HG03196 (cell line): ENCODE measurements at regions not wholly inside any gene's neighbourhood (a gene's known extent, or its start where the extent isn't known, plus 50 kb on each side); places are given as distances from the start of the nearest gene placed in this dataset.
"Not testable (repeated sequence)": the region's sequence is repeated elsewhere in the genome, so short reads cannot be mapped to it uniquely, and the experiment has no call there.

ENCODE experiments used
- ATAC-seq: cut with Tn5 transposase; IDR thresholded peaks from one replicate; pipeline ENCODE4 v1.9.1; 2021; ENCODE audit not compliant: unreplicated experiment

GRCh38 chr20:16801919-16802651 lies 53.9 kb downstream of the OTOR start:
- peak; percentile 81 for ATAC-seq

DNA sequence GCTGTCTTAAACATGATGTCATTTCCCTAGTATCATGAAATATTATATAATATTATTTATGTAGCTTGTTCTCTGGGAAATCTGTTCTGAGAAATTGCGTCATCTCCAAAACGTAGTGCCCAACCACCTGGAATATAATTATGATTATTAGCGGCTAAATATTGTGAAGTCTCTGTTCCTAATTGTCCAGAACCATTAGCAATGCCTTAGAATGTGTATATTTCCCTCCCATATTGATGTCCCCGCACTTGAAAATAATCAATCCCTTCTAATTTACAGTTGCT lies 54.4 kb downstream of the OTOR start:
- ATAC-seq, result no peak

DNA sequence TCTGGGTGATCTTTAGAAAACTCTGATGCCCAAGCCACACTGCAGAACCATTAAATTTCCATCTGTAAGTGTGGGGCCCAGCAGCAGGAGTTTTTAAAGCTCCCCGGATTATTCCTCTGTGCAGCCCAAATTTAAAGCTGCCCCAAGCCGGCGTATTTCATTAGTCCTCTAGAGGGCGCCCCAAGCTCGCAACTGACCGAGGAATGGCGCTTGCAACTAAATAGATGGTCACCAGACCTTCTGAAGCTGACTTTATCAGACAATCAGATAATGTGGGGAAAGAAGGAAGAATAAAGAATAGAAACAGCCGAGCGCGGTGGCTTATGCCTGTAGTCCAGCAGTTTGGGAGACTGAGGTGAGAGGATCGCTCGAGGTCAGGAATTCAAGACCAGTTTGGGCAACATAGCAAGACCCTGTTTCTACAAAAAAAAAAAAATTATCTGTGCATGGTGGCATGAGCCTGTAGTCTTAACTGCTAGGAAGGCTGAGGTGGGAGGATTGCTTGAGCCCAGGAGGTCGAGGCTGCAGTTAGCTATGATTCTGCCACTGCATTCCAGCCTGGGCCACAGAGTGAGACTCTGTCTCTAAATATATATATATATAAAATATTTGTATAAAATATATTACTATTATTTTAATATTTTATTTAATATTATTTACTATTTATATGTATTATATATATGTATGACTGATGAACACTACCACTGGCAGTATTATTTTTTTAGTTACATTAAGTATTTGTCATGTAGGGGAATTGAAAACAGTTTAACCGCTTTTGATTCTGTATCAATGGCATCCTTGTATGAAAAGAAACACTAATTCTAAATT lies 56.0 kb downstream of the OTOR start:
- no peak for ATAC-seq

DNA sequence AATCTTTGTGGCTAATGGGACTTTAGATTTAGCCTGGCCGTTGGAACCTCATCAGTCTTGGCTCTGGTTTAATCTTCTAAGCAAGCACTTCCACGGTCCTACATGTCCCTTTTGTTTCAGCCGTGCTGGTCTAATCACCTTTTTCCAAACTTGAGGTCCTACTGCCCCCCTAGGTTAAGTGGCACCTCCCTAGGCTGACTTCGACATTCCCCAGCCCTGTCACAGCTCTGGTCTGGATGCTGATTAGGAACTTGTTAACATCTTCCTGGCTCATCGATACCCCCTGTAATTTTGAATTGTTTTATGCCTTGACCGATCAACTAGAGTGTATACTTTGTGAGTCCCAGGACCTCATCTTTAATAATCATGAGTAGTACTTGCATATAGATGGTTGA lies 56.6 kb downstream of the OTOR start:
- no peak for ATAC-seq

DNA sequence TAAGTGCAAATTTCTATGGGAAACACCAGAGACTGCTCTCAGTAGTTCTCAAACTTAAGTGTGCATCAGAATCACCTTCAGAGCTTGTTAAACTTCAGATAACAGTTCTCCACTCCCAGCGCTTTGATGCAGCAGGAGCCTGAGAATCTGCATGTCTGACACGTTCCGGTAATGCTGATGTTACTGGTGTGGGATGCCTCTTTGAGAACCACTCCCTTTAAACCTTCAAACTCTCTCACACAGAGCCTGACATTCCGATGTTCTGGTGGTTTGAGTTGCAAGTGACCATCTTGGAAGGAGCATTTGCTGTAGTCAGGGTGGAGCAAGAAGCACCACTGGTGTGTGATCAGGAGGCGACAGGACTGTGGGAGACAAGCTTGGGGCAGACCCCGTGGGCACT lies 57.9 kb downstream of the OTOR start:
- no peak for ATAC-seq

GRCh38 chr20:16806886-16807285 lies 58.7 kb downstream of the OTOR start:
- no peak for ATAC-seq

DNA sequence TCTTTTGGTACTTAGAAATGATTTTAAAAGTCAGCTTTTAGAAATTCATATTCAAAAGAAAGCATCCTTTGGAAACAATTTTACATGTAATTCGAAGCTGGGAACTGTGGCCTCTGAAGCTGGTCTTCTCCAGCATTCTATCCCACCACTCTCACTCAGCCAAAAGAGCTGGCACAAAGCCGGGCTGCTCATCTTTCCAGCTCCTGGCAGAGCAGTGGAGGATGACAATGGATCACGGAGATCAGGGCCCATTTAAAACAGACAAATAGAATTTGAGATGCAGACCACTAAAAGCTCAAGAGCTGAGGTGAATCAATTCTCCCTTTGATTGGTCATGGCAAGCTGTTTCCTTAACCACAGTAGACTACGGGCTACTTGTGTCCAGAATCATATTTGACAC lies 60.6 kb downstream of the OTOR start:
- no peak for ATAC-seq

DNA sequence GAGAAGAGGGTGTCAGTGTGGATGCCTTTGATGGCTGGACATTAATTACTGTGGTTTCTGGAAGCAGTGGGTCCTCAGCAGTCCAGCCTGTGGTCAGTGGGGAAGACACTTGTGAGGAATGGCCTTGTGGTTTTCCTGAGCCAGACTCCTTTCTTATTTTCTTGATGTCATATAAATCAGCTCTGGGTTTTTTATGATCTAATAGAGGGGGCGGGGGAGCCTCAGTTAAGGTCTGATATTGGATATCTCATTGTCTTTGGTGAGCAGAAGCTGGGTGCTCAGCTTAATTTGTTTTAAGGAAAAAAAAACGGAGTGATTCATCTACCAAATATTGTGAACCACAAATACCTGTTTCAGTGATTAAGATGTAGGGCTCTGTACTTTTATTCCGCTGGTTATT lies 62.1 kb downstream of the OTOR start:
- ATAC-seq, result no peak

DNA sequence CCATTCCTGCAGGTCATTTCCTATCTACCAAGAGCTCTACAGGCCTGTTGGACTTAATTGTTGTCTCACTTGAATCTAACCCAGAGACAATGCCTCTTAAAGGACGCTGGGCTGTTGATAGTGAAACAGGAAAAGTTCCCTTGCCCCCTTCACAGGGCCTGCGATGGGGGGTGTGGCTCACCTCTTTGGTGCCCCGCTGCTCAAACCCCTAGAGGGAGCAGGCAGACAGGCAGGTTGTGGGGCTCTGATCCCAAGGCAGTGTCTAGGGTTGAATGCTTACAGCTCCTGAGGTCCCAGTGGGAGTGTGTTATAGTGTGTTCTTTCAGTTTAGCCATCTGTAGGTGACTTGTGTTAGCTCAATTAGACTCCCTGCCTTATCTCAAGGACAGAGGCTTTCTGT lies 68.0 kb downstream of the OTOR start:
- no peak for ATAC-seq

DNA sequence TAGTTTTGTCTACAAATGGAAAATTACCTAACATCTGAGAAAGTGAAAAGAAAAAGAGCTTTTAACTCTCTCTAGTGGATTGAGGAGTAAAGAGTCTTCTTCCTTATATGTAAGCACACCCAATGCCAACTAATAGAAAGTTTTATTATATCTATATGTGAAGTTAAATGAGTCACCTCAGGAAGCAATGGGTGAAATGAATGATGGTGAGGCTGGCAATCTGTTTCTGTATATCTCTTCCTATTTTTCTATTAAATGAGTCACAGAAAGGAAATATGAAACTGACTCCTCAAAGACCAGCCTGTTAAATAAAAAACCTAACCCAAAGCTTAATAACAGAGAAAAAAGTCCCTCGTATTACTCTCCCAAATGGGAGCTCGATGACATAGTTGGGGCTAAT lies 71.3 kb downstream of the OTOR start:
- ATAC-seq, result no peak

- no peak for ATAC-seq
These were observed 73.3 kb downstream of the OTOR start for GRCh38 chr20:16821211-16822089.

DNA sequence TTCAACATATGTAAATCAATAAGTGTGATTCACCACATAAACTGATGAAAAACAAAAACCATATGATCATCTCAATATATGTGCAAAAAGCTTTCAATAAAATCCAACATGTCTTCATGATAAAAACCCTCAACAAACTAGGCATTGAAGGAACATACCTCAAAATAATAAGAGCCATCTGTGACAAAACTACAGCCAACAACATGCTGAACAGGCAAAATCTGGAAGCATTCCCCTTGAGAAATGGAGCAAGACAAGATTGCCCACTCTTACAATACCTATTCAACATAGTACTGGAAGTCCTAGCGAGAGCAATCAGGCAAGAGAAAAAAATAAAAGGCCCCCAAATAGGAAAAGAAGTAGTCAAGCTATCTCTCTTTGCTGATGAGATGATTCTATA lies 76.5 kb downstream of the OTOR start:
- no peak for ATAC-seq

DNA sequence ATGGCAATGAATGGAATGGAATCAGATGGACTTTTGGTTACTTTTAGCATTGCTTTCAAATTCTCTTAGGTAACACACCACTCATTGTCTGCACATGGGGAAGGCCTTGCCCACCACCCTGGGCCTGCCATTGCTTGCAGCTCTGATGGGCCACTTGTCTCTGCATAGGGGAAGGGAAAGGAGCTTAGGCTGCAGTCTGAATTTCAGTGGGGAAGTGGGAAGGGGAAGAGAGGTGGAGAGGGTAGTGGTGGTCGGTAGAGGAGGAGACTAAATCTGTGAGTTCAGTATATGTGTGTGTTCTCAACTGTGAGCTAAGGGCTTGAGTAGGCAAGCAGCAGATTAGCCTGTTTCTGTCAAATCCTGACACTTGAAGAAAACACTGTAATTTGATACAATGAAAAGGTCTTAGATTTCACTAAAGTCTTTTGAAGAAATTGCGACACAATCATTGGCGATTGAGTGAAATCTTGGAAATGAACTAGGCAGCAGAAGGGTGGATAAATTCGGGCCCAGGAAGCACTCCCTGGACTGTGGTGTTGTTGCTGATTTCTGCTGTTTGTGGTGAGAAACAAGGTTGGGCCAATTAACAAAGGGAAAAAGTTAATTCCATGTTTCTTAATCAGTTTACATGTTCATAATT lies 80.6 kb downstream of the OTOR start:
- no peak for ATAC-seq

- not testable (repeated sequence) for ATAC-seq
These were observed 87.5 kb downstream of the OTOR start for GRCh38 chr20:16835690-16836089.

DNA sequence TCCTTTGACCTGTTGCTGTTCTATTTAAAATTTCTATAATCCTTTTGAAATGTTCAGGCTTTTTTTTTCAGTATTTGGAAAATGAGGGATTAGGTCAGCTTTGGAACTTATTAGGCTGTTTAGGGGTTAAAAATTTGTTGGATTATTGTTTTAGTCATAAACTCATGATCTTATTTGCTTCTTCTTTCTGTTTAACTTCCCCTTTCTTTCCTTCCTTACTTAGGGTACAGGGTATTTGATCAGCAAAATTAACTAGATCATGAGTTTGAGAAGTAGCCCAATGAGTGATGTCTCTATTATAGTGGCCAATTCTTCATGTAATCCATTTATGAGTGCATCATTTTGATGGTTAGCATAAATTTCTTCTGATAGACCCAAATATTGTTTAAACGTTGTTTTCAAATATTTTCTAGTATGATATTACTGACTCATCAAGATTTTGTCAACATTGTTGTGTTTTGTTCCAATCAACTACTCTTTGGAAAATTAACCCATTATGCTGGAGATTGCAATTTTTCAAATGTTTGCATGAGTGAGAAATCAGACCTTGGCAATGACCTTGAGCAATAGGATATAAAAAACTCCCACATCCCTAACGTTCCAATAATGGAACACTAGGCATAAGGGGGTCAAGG lies 94.4 kb downstream of the OTOR start:
- no peak for ATAC-seq

GRCh38 chr20:16844406-16844805 lies 96.2 kb downstream of the OTOR start:
- no peak for ATAC-seq

GRCh38 chr20:16846006-16846405 lies 97.8 kb downstream of the OTOR start:
- no peak for ATAC-seq

DNA sequence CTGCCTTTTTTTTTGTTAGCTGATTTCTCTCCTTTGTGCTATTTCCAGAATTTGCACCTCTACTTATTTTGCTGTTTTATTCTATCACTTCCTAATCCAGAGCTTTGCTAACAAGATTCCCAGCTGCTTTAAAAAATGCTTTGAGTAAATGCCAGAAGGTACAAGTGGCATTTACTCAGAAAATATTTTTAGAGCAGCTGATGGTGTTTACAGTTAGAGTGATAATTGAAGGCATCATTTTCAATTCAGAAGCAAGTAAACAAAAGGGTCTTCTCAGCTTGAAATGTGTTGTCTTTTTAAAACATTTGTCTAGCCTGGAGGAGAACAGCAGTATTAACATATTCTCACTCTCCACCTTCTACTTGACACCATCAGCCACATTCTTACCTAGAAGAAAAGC lies 99.9 kb downstream of the OTOR start:
- ATAC-seq, result no peak

GRCh38 chr20:16848526-16848925 lies 100.4 kb downstream of the OTOR start:
- ATAC-seq, result no peak

- no peak for ATAC-seq
These were observed 112.8 kb downstream of the OTOR start for GRCh38 chr20:16860914-16861313.

GRCh38 chr20:16861708-16862107 lies 113.5 kb downstream of the OTOR start:
- no peak for ATAC-seq
